ENCODE measurements at regions not wholly inside any gene's neighbourhood (a gene's known extent, or its start where the extent isn't known, plus 50 kb on each side); places are given as distances from the start of the nearest gene placed in this dataset.

DNA sequence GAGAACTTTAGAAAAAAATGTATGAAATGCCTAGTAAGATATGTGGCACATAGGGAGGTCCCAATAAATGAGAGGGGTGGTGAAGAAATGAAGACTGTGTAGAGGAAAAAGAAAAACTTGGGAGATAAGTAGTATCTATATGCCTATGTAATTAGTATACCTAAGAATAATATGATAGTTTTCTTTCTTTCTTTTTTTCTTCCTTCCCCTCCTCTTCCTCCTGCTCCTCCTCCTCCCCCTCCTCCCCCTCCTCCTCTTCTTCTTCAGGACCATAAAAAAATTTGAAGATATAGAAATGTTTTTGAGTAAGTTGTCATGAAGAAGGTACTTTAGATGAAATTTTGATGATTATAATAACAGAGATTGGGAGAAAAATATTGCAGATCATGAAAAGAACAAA, 857.4 kb downstream of the MAT2B start:
- DNase-seq (ENCODE audit: low spot score), result no peak
- TF ChIP-seq, protein P1, sequence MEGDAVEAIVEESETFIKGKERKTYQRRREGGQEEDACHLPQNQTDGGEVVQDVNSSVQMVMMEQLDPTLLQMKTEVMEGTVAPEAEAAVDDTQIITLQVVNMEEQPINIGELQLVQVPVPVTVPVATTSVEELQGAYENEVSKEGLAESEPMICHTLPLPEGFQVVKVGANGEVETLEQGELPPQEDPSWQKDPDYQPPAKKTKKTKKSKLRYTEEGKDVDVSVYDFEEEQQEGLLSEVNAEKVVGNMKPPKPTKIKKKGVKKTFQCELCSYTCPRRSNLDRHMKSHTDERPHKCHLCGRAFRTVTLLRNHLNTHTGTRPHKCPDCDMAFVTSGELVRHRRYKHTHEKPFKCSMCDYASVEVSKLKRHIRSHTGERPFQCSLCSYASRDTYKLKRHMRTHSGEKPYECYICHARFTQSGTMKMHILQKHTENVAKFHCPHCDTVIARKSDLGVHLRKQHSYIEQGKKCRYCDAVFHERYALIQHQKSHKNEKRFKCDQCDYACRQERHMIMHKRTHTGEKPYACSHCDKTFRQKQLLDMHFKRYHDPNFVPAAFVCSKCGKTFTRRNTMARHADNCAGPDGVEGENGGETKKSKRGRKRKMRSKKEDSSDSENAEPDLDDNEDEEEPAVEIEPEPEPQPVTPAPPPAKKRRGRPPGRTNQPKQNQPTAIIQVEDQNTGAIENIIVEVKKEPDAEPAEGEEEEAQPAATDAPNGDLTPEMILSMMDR (IDR thresholded peaks at IDR 0.05; ENCODE audit: extremely low read depth, missing control alignments), result no peak

DNA sequence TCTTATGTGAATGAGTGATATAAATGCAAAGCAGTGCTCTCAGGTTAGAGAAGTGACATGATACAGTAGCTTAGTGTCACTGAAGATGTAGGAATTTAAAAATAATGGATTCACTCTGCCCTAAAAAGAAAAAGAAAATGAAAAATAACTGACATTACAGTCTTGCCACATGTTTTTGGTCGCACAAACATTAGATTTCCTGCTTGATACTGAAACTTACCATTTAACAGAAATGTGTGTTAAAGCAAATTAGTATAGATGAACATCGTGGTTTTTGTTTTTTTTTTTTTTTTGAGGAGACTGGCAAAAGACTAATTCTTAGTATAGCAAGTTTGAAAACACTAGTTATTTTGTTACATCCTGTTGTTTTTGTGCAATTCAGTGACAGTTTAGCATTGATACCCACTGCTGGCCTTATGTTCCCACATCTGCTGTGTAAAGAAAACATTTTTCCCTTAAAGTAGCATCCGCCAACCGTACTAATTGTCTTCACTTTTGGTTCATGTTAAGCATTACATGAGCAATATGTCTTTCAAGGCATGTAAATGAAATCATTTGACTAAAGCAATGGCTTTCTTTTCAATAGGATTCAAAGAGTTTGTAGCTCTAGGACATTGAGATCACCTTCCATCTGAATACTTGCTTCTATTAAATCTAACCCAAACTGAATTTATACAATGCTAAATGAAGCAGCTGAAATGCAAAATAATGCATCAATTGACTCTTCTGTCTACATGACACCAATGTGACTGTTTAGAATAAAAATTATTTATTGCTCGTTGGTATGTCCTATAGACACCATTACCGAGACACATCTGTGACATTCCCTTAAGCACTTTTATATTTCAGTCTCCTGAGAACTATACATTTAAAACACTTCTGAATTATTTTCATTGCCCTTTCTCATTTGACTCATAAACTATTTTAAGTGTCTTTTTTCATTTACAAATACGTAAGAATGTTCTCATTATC, 859.1 kb downstream of the MAT2B start:
- DNase-seq (ENCODE audit: low spot score), result no peak
- TF ChIP-seq, protein P1 (IDR thresholded peaks at IDR 0.05; ENCODE audit: extremely low read depth, missing control alignments), result no peak

DNA sequence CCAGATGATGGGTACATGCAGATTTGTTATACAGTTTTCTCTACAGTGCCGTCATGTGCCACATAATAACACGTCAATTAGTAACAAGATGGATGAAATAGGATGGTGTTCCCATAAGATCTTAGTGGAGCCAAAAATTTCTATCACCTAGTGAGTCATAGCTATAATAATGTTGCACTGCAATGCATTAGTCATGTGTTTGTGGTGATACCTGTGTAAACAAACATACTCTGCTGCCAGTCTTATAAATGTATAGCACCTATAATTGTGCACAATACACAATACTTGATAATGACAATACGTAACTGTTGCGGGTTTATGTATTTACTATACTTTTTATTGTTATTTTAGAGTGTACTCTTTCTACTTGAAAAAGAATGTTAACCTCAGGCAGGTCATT, 865.4 kb downstream of the MAT2B start:
- TF ChIP-seq, protein P1 (IDR thresholded peaks at IDR 0.05; ENCODE audit: extremely low read depth, missing control alignments), result no peak

DNA sequence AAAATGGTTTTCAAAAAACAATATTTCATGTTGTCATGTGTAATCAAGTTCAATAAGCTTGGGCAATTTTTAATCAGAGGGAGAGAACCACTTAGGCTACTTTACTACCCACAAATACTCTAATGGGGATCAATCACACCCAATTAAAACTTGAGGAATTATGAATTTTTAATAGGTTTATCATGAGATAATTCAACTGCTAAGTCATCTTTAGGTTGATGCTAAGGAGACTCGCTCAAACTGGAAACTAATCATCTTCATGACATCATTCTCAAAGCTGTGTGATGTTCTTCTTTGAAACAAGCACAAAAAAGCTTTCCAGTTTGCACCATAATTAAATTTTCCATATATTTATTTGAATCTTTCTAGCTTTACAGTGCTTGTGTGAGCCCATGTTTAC, 867.5 kb downstream of the MAT2B start:
- DNase-seq (ENCODE audit: low spot score), result no peak
- TF ChIP-seq, protein P1 (IDR thresholded peaks at IDR 0.05; ENCODE audit: extremely low read depth, missing control alignments), result no peak

More for the DNA sequence above, 865.4 kb downstream of the MAT2B start:
- DNase-seq (ENCODE audit: low spot score), result no peak

DNA sequence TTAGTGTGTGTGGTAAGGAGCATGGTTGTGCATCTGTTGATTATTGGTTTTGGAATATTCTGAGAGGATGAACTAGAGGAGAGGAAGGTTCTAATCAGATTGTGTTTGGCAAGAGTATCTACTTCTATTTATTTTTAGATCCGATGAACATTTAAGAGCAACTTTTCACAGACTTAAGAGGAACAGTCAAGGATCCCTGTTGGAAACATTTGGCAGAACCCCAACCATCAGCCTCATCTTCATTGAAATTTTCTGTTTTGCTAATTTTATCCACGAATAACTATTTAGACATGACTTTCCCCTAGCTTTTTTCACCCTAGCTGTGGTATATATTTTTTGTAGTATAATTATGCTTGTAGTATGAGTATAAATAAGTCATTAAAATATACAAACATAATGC, 868.5 kb downstream of the MAT2B start:
- DNase-seq (ENCODE audit: low spot score), result no peak
- TF ChIP-seq, protein P1 (IDR thresholded peaks at IDR 0.05; ENCODE audit: extremely low read depth, missing control alignments), result no peak

DNA sequence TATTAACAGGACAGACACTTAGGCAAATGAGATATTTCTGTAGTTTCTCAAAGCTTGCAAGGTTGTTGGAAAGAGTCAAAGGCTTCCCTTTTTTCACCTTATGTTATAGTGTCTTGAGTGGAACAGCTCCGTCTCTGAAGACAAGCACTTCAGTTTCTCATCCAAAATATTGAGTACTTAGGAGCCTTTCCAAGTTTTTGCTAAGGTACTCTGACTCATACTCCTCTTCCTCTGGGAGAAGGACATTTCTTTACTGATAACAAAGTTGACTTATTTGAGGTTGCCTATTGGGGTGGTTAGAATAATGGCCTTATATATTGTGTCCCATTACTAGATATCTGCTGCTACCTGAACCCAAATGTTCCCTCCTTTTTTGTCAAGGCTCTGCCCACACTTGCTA, 869.6 kb downstream of the MAT2B start:
- DNase-seq (ENCODE audit: low spot score), result no peak
- TF ChIP-seq, protein P1 (IDR thresholded peaks at IDR 0.05; ENCODE audit: extremely low read depth, missing control alignments), result no peak

DNA sequence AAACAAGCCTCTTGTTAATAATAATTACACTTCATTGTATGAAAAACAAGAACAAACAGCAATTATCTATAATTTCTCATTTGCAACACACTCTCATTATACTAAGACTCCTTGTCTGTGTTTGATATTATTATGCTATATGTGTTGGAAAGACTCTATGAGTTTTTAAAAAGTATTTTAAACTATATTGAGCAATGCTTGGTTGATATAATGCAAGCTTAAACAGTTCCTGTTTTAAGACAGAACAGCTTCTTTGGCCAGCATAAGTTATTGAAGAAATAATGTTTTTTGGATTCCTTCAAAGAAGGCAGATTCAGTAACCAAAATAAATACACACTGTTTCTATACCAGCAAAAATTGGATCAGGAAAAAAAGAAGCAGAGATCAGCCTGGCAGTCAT, 871.4 kb downstream of the MAT2B start:
- TF ChIP-seq, protein P1 (IDR thresholded peaks at IDR 0.05; ENCODE audit: extremely low read depth, missing control alignments), result no peak
- no peak for DNase-seq (ENCODE audit: low spot score)
